ENCODE measurements at regions not wholly inside any gene's neighbourhood (a gene's known extent, or its start where the extent isn't known, plus 50 kb on each side); places are given as distances from the start of the nearest gene placed in this dataset.

DNA sequence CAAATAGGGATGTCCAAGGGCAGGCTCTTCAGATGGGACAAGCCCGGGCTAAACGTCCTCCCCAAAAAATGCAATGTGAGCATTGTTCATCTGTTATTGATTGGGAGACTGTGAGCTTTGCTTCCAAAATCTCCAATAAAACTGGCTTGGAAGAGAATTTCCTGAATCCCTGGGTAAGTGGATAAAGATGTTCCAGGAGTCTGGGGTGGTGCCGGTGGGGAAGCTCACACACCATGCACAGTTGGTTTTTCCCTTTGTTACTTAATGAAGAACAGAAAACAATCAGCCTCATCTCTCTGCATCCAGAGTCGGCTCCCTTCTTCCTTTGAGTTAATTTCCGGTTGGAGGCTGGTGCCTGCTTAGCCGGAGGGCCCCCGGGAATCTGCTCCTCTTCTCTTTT is 72.1 kb upstream of the ZBTB40 start:
- in situ Hi-C loops (cut with HindIII; ENCODE audit: extremely low pct_ligation_motif_present, low pct_unique_long_range_greater_than_20kb), result no loop called here
- ChIA-PET POLR2A (interaction anchor here (0.5 kb wide), 1 partner anchor 9 kb away, joined by 3 read pairs; no protein-coding TSS in a partner anchor), CTCF (ENCODE audit: low intra/inter-chr PET ratio, low total read pairs) (no interaction called here)
- Histone ChIP-seq H4K20me1 (ENCODE audit: insufficient read depth, low read length) (0 out of 2 replicates have a peak, but pooled peaks cover 3% of the 10 kb centered on the region), H3K27me3 (ENCODE audit: control insufficient read depth in 1 of 2, insufficient read depth in 2 of 2, low read length in 2 of 2) (peaks cover 2 to 46% of the 10 kb centered on the region in 2 experiments; a peak in 3 of 5 replicates), H3K9me3 (ENCODE audit: low read length) (no peaks in the 10 kb centered on the region), H3K36me3 (replicated peaks in 1 of 2; ENCODE audit: control insufficient read depth in 1 of 2, insufficient read depth in 2 of 2, low read length in 2 of 2) (no peaks in the 10 kb centered on the region), H3K79me2 (ENCODE audit: insufficient read depth, low read length) (no peaks in the 10 kb centered on the region), H2AFZ (ENCODE audit: low read length) (no peak overlapping the region), H3K4me1 (ENCODE audit: insufficient read depth, low read length) (no peaks in the 10 kb centered on the region), H3K9ac (ENCODE audit: insufficient read depth, low read depth, low read length) (no peak overlapping the region), H3K27ac (ENCODE audit: extremely low read length, insufficient read depth, low read length) (no peak overlapping the region), H3K4me3 (replicated peaks in 1 of 3; ENCODE audit: insufficient read depth in 1 of 3, low read depth in 2 of 3, low read length in 3 of 3) (no peak overlapping the region), H3K4me2 (ENCODE audit: low read depth, low read length) (no peak overlapping the region)
- FAIRE-seq (no peak), DNase-seq (ENCODE audit: low spot score) (no peak), ATAC-seq (no peak)
- WGBS (ENCODE audit: low lambda C conversion rate), result 17% methylated on average over 7 of the region's 7 CpGs
- BruUV-seq (replicated peaks), result no TSS peak
- intact Hi-C loops (cut with micrococcal nuclease; ENCODE audit: unreplicated experiment), result no loop called here
- TF ChIP-seq ZBTB25 (CRISPR knock-in tag; IDR thresholded peaks at IDR 0.05), result no peak

- no peak overlapping the region for H2AFZ ChIP-seq (ENCODE audit: low read length)
- DNase-seq (ENCODE audit: low spot score), result no peak
- no peak overlapping the region for H3K9ac ChIP-seq (ENCODE audit: insufficient read depth, low read depth, low read length)
- CTCF ChIA-PET (ENCODE audit: low intra/inter-chr PET ratio, low total read pairs), result no interaction called here
- no peak; the same call in 1 of the 3 replicates for ATAC-seq
- FAIRE-seq, result no peak
- H3K27ac ChIP-seq (ENCODE audit: extremely low read length, insufficient read depth, low read length), result no peak overlapping the region
- H3K79me2 ChIP-seq (ENCODE audit: insufficient read depth, low read length), result no peaks in the 10 kb centered on the region
- POLR2A ChIA-PET, result no interaction called here
- no peaks in the 10 kb centered on the region for H3K36me3 ChIP-seq (replicated peaks in 1 of 2; ENCODE audit: control insufficient read depth in 1 of 2, insufficient read depth in 2 of 2, low read length in 2 of 2)
- H3K4me3 ChIP-seq (replicated peaks in 1 of 3; ENCODE audit: insufficient read depth in 1 of 3, low read depth in 2 of 3, low read length in 3 of 3), result no peak overlapping the region
- no TSS peak for BruUV-seq (replicated peaks)
- in situ Hi-C loops (cut with HindIII; ENCODE audit: extremely low pct_ligation_motif_present, low pct_unique_long_range_greater_than_20kb) (no loop called here), intact Hi-C loops (cut with micrococcal nuclease; ENCODE audit: unreplicated experiment) (no loop called here)
- peaks cover 2 to 51% of the 10 kb centered on the region in 2 experiments; a peak in 3 of 5 replicates for H3K27me3 ChIP-seq (ENCODE audit: control insufficient read depth in 1 of 2, insufficient read depth in 2 of 2, low read length in 2 of 2)
- H3K4me2 ChIP-seq (ENCODE audit: low read depth, low read length), result no peak overlapping the region
- WGBS (ENCODE audit: low lambda C conversion rate), result 43% methylated on average over 6 of the region's 10 CpGs
- no peaks in the 10 kb centered on the region for H3K9me3 ChIP-seq (ENCODE audit: low read length)
- H4K20me1 ChIP-seq (ENCODE audit: insufficient read depth, low read length), result 0 out of 2 replicates have a peak, but pooled peaks cover 3% of the 10 kb centered on the region
- H3K4me1 ChIP-seq (ENCODE audit: insufficient read depth, low read length), result no peaks in the 10 kb centered on the region
- peak; percentile 24; the same call in 1 of the 2 replicates for TF ChIP-seq STAG1 (CRISPR knock-in tag; IDR thresholded peaks at IDR 0.05)
- no peak for TF ChIP-seq ZNF343 (CRISPR knock-in tag; IDR thresholded peaks at IDR 0.05)
- TF ChIP-seq ARID2 (CRISPR knock-in tag; IDR thresholded peaks at IDR 0.05; ENCODE audit: borderline replicate concordance), result no peak
- TF ChIP-seq, protein P1, sequence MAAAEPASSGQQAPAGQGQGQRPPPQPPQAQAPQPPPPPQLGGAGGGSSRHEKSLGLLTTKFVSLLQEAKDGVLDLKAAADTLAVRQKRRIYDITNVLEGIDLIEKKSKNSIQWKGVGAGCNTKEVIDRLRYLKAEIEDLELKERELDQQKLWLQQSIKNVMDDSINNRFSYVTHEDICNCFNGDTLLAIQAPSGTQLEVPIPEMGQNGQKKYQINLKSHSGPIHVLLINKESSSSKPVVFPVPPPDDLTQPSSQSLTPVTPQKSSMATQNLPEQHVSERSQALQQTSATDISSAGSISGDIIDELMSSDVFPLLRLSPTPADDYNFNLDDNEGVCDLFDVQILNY (CRISPR knock-in tag; conservative IDR thresholded peaks at IDR 0.05), result no peak
- TF ChIP-seq ZSCAN5A (CRISPR knock-in tag; IDR thresholded peaks at IDR 0.05; ENCODE audit: borderline replicate concordance), result no peak
- TF ChIP-seq MTA1 (CRISPR knock-in tag; IDR thresholded peaks at IDR 0.05; ENCODE audit: borderline replicate concordance), result no peak
- TF ChIP-seq, protein P2, sequence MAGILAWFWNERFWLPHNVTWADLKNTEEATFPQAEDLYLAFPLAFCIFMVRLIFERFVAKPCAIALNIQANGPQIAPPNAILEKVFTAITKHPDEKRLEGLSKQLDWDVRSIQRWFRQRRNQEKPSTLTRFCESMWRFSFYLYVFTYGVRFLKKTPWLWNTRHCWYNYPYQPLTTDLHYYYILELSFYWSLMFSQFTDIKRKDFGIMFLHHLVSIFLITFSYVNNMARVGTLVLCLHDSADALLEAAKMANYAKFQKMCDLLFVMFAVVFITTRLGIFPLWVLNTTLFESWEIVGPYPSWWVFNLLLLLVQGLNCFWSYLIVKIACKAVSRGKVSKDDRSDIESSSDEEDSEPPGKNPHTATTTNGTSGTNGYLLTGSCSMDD (CRISPR knock-in tag; IDR thresholded peaks at IDR 0.05), result no peak
- no peak for TF ChIP-seq MXD1 (CRISPR knock-in tag; IDR thresholded peaks at IDR 0.05)
- TF ChIP-seq ZFP36L1 (CRISPR knock-in tag; IDR thresholded peaks at IDR 0.05), result no peak
- TF ChIP-seq, protein P3, sequence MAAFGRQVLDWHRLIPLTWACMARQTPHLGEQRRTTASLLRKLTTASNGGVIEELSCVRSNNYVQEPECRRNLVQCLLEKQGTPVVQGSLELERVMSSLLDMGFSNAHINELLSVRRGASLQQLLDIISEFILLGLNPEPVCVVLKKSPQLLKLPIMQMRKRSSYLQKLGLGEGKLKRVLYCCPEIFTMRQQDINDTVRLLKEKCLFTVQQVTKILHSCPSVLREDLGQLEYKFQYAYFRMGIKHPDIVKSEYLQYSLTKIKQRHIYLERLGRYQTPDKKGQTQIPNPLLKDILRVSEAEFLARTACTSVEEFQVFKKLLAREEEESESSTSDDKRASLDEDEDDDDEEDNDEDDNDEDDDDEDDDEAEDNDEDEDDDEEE (CRISPR knock-in tag; IDR thresholded peaks at IDR 0.05), result no peak
Measured at GRCh38 chr1:22380024-22380785, 71.4 kb upstream of the ZBTB40 start.

Data from HepG2 (cell line).